Adrenal gland (tissue), 9 donors: ENCODE measurements at regions not wholly inside any gene's neighbourhood (a gene's known extent, or its start where the extent isn't known, plus 50 kb on each side); places are given as distances from the start of the nearest gene placed in this dataset.

Source experiments
- DNase-seq, 7 donors: peaks; one replicate each; pipeline ENCODE4 v3.0.0-alpha.2; 2019 to 2020
- H3K27ac ChIP-seq, 5 donors: fragments of 200-600 bp; sonication (generic) in 4 of 5; 1 replicate in 3 of 5; 2 replicates in 2 of 5; pipeline versions ENCODE4 v1.5.1 to v1.8.0; 2016 to 2020; ENCODE audit warnings: mild to moderate bottlenecking in 1 of 5
- H3K27me3 ChIP-seq: fragments of 200-600 bp; 2 replicates; pipeline ENCODE4 v1.8.0; 2021
- H3K36me3 ChIP-seq, 2 donors: fragments of 200-600 bp; replicated peaks in 1 of 2; 1 replicate in 1 of 2; 2 replicates in 1 of 2; pipeline versions ENCODE4 v1.5.1 to v1.8.0; 2018 to 2022
- H3K4me1 ChIP-seq, 2 donors: fragments of 200-600 bp; replicated peaks in 1 of 2; 1 replicate in 1 of 2; 2 replicates in 1 of 2; pipeline versions ENCODE4 v1.5.1 to v1.8.0; 2018 to 2021
- H3K4me3 ChIP-seq, 4 donors: fragments of 200-600 bp; sonication (generic) in 3 of 4; one replicate each; pipeline ENCODE4 v1.5.1; 2016 to 2018
- H3K9me3 ChIP-seq, 3 donors: fragments of 200-600 bp; sonication (generic) in 1 of 3; replicated peaks in 1 of 3; 1 replicate in 2 of 3; 2 replicates in 1 of 3; pipeline versions ENCODE4 v1.5.1 to v1.8.0; 2016 to 2021
- CTCF ChIP-seq, 6 experiments: fragments of 450-650 bp in 4 of 6; fragments of 200-600 bp in 2 of 6; sonication (generic) in 1 of 6; IDR thresholded peaks; 1 replicate in 5 of 6; 2 replicates in 1 of 6; pipeline versions ENCODE4 v1.5.1 to v1.8.0; 2016 to 2021; ENCODE audit warnings: antibody characterized with exemption in 6 of 6, mild to moderate bottlenecking in 2 of 6, moderate library complexity in 1 of 6
- POLR2A ChIP-seq, 2 donors: fragments of 450-650 bp; IDR thresholded peaks; one replicate each; pipeline ENCODE4 v1.6.1; 2017; ENCODE audit warnings: antibody characterized with exemption in 2 of 2, mild to moderate bottlenecking in 2 of 2, moderate library complexity in 1 of 2
- WGBS, 4 donors: extraction: QIAGEN DNeasy Blood & Tissue Kit in 2 of 4; methylation state at CpG; one replicate each; pipeline versions ENCODE4 v1.1.5 to v1.1.7; 2013 to 2017; 5-methylcytosine and 5-hydroxymethylcytosine counted together
- intact Hi-C, 2 donors: fragments of 100-400 bp; cut with DNase I; formaldehyde crosslinking; loops; one replicate each; pipeline versions ENCODE4 v1.14.1 to v1.15.0; 2022 to 2023
- donor health status: healthy with polysubstance abuse.
- donor health status: Bipolar disorder and iron deficiency.
- donor health status: DM: yes; HTN: yes; CAD: no.
- donor health status: DM: no; HTN: no; CAD: no.
- donor health status: DM: no; HTN: no; CAD: no.

GRCh38 chr20:60725311-60725906, 526.7 kb upstream of the CDH4 start:
- 50 to 61% (median 55%) methylated on average over 4 of the region's 4 CpGs for WGBS, 4 donors

GRCh38 chr20:60727425-60727824, 524.6 kb upstream of the CDH4 start:
- Histone ChIP-seq H3K4me3 (no peak overlapping the region), H3K4me1 (no peaks in the 10 kb centered on the region), H3K9me3 (peaks cover 0 to 6% (median 0%) of the 10 kb centered on the region in 3 donors), H3K27ac (no peak overlapping the region), H3K36me3 (no peaks in the 10 kb centered on the region), H3K27me3 (no peaks in the 10 kb centered on the region)
- DNase-seq = no peak
- intact Hi-C loops = no loop called here
- TF ChIP-seq POLR2A (IDR thresholded peaks at IDR 0.05) (no peak), CTCF (IDR thresholded peaks at IDR 0.05) (no peak)
- WGBS, 4 donors = 45 to 75% (median 52%) methylated on average over 1 of the region's 1 CpG

More at GRCh38 chr20:60725311-60725906, 526.7 kb upstream of the CDH4 start:
- H3K27me3 ChIP-seq = no peaks in the 10 kb centered on the region
- no peaks in the 10 kb centered on the region for H3K4me1 ChIP-seq
- H3K36me3 ChIP-seq = no peaks in the 10 kb centered on the region
- intact Hi-C loops = no loop called here
- H3K9me3 ChIP-seq = peaks cover 0 to 6% (median 0%) of the 10 kb centered on the region in 3 donors
- H3K4me3 ChIP-seq = no peak overlapping the region
- TF ChIP-seq POLR2A (IDR thresholded peaks at IDR 0.05) (no peak), CTCF (IDR thresholded peaks at IDR 0.05) (no peak)
- H3K27ac ChIP-seq = no peak overlapping the region
- DNase-seq = no peak

GRCh38 chr20:60728705-60729104, 523.4 kb upstream of the CDH4 start:
- no peak overlapping the region for H3K27ac ChIP-seq
- no peak for TF ChIP-seq CTCF (IDR thresholded peaks at IDR 0.05)
- TF ChIP-seq POLR2A (IDR thresholded peaks at IDR 0.05) = no peak
- peaks cover 0 to 6% (median 0%) of the 10 kb centered on the region in 3 donors for H3K9me3 ChIP-seq
- H3K4me1 ChIP-seq = no peaks in the 10 kb centered on the region
- WGBS, 4 donors = 54 to 70% (median 61%) methylated on average over 4 of the region's 4 CpGs
- intact Hi-C loops = no loop called here
- H3K27me3 ChIP-seq = no peaks in the 10 kb centered on the region
- DNase-seq = no peak
- H3K36me3 ChIP-seq = no peaks in the 10 kb centered on the region
- no peak overlapping the region for H3K4me3 ChIP-seq

GRCh38 chr20:60729135-60729900, 522.7 kb upstream of the CDH4 start:
- intact Hi-C loops = no loop called here
- Histone ChIP-seq H3K9me3 (peaks cover 0 to 6% (median 0%) of the 10 kb centered on the region in 3 donors), H3K36me3 (no peaks in the 10 kb centered on the region), H3K27ac (no peak overlapping the region), H3K4me1 (no peaks in the 10 kb centered on the region), H3K4me3 (no peak overlapping the region), H3K27me3 (no peaks in the 10 kb centered on the region)
- no peak for DNase-seq
- WGBS, 4 donors = 28 to 73% (median 54%) methylated on average over 6 to 7 of the region's 7 CpGs
- no peak for TF ChIP-seq CTCF (IDR thresholded peaks at IDR 0.05)
- no peak for TF ChIP-seq POLR2A (IDR thresholded peaks at IDR 0.05)
